CD4-positive, alpha-beta T cell (primary cell): ENCODE measurements at regions not wholly inside any gene's neighbourhood (a gene's known extent, or its start where the extent isn't known, plus 50 kb on each side); places are given as distances from the start of the nearest gene placed in this dataset.

Source experiments
- ATAC-seq: fragments of 200-7000 bp; cut with Tn5 transposase; one replicate; pipeline ENCODE4 v1.10.0; 2022; ENCODE audit warnings: mild to moderate bottlenecking; ENCODE audit not compliant: poor library complexity
- CTCF ChIA-PET: fragments of 350-600 bp; sonication (Branson Sonifier 250); formaldehyde crosslinking; loops from one replicate; lab custom pipeline; 2021; ENCODE audit warnings: antibody characterized with exemption, inconsistent platforms; lab: Charles Lee
- POLR2A ChIA-PET: fragments of 350-600 bp; sonication (Branson Sonifier 250); formaldehyde crosslinking; loops from one replicate; lab custom pipeline; 2021; ENCODE audit warnings: antibody characterized with exemption, inconsistent platforms; lab: Charles Lee
- DNase-seq, 14 experiments: peaks; one replicate each; pipeline ENCODE4 v3.0.0-alpha.2; 2013 to 2020; ENCODE audit warnings: mixed read lengths in 2 of 14
- H3K27ac ChIP-seq, 2 donors: one replicate each; pipeline versions ENCODE4 v1.5.1 to v1.7.0; 2013; ENCODE audit warnings: low read length in 2 of 2, low read depth in 1 of 2, mild to moderate bottlenecking in 1 of 2
- H3K27me3 ChIP-seq, 2 experiments: 1 replicate in 1 of 2; 2 replicates in 1 of 2; pipeline versions ENCODE4 v1.6.1 to v1.7.0; 2013; ENCODE audit warnings: low read length in 2 of 2, control low read depth in 1 of 2, mild to moderate bottlenecking in 1 of 2, moderate library complexity in 1 of 2; ENCODE audit not compliant: insufficient read depth in 2 of 2, control insufficient read depth in 1 of 2
- H3K36me3 ChIP-seq: one replicate; pipeline ENCODE4 v1.6.1; 2013; ENCODE audit warnings: low read length, control low read depth; ENCODE audit not compliant: insufficient read depth
- H3K4me1 ChIP-seq: one replicate; pipeline ENCODE4 v1.6.1; 2013; ENCODE audit warnings: low read length, control low read depth; ENCODE audit not compliant: insufficient read depth
- H3K4me3 ChIP-seq: one replicate; pipeline ENCODE4 v1.5.1; 2013; ENCODE audit warnings: mild to moderate bottlenecking, low read length, moderate library complexity
- H3K9me3 ChIP-seq, 2 experiments: 1 replicate in 1 of 2; 2 replicates in 1 of 2; pipeline versions ENCODE4 v1.6.1 to v1.7.0; 2013; ENCODE audit warnings: low read length in 2 of 2, mild to moderate bottlenecking in 2 of 2, control low read depth in 1 of 2, moderate library complexity in 1 of 2; ENCODE audit not compliant: control insufficient read depth in 1 of 2, insufficient read depth in 1 of 2
- H3K27ac Mint-ChIP-seq: one replicate; pipeline ENCODE4 v1.8.0; 2020; ENCODE audit warnings: mixed read lengths
- H3K27me3 Mint-ChIP-seq: one replicate; pipeline ENCODE4 v1.8.0; 2021; ENCODE audit warnings: mixed read lengths
- H3K36me3 Mint-ChIP-seq: one replicate; pipeline ENCODE4 v1.8.0; 2021; ENCODE audit warnings: low read depth, mixed read lengths
- H3K4me1 Mint-ChIP-seq: one replicate; pipeline ENCODE4 v1.8.0; 2021; ENCODE audit warnings: low read depth, mixed read lengths
- H3K4me3 Mint-ChIP-seq: one replicate; pipeline ENCODE4 v1.8.0; 2020; ENCODE audit warnings: mild to moderate bottlenecking, mixed read lengths
- H3K9me3 Mint-ChIP-seq: one replicate; pipeline ENCODE4 v1.8.0; 2020; ENCODE audit warnings: mixed read lengths
- intact Hi-C, 2 experiments: fragments of 100-400 bp; cut with DNase I in 1 of 2; cut with micrococcal nuclease in 1 of 2; formaldehyde crosslinking; loops; one replicate each; pipeline versions ENCODE4 v1.15.1 to v1.9.0; 2023 to 2025; cut with DNase I, micrococcal nuclease
- TF ChIP-seq, protein P1 (sequence below): fragments of 200-600 bp; IDR thresholded peaks from one replicate; pipeline ENCODE4 v1.8.0; 2022; ENCODE audit warnings: antibody characterized with exemption, mild to moderate bottlenecking

- peaks cover 7% of the 10 kb centered on the region for H3K4me1 Mint-ChIP-seq
- no peak overlapping the region for H3K4me3 Mint-ChIP-seq
- H3K4me1 ChIP-seq = peaks cover 6% of the 10 kb centered on the region
- H3K27ac Mint-ChIP-seq = no peak overlapping the region
- no peaks in the 10 kb centered on the region for H3K36me3 Mint-ChIP-seq
- H3K27ac ChIP-seq = no peak overlapping the region
- no peaks in the 10 kb centered on the region for H3K9me3 Mint-ChIP-seq
- intact Hi-C loops = no loop called here
- CTCF ChIA-PET = no interaction called here
- no peaks in the 10 kb centered on the region for H3K36me3 ChIP-seq
- no peaks in the 10 kb centered on the region for H3K9me3 ChIP-seq
- H3K27me3 ChIP-seq = peaks cover 32 to 35% of the 10 kb centered on the region in 2 experiments
- H3K27me3 Mint-ChIP-seq = peaks cover 72% of the 10 kb centered on the region
- H3K4me3 ChIP-seq = no peak overlapping the region
- ATAC-seq (no peak), DNase-seq (no peak)
- POLR2A ChIA-PET = no interaction called here
- TF ChIP-seq, protein P1, sequence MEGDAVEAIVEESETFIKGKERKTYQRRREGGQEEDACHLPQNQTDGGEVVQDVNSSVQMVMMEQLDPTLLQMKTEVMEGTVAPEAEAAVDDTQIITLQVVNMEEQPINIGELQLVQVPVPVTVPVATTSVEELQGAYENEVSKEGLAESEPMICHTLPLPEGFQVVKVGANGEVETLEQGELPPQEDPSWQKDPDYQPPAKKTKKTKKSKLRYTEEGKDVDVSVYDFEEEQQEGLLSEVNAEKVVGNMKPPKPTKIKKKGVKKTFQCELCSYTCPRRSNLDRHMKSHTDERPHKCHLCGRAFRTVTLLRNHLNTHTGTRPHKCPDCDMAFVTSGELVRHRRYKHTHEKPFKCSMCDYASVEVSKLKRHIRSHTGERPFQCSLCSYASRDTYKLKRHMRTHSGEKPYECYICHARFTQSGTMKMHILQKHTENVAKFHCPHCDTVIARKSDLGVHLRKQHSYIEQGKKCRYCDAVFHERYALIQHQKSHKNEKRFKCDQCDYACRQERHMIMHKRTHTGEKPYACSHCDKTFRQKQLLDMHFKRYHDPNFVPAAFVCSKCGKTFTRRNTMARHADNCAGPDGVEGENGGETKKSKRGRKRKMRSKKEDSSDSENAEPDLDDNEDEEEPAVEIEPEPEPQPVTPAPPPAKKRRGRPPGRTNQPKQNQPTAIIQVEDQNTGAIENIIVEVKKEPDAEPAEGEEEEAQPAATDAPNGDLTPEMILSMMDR = no peak
Observed at GRCh38 chr13:110799246-110800236, 86.0 kb downstream of the ING1 start.

GRCh38 chr13:110801044-110801443 lies 87.5 kb downstream of the ING1 start:
- TF ChIP-seq, protein P1 = no peak
- Histone ChIP-seq H3K9me3 (no peaks in the 10 kb centered on the region), H3K36me3 (no peaks in the 10 kb centered on the region), H3K27ac (no peak overlapping the region), H3K4me1 (peaks cover 6% of the 10 kb centered on the region), H3K27me3 (peaks cover 38 to 43% of the 10 kb centered on the region in 2 experiments), H3K4me3 (no peak overlapping the region)
- DNase-seq (peak in 2 of 14 experiments; percentile 21 to 39), ATAC-seq (no peak)
- no peak overlapping the region for H3K4me3 Mint-ChIP-seq
- H3K36me3 Mint-ChIP-seq = no peaks in the 10 kb centered on the region
- no peak overlapping the region for H3K27ac Mint-ChIP-seq
- intact Hi-C loops = no loop called here
- H3K9me3 Mint-ChIP-seq = no peaks in the 10 kb centered on the region
- CTCF ChIA-PET = interaction anchor here (1.0 kb wide), 1 partner anchor 118 kb away, joined by 5 read pairs; no protein-coding TSS in a partner anchor
- POLR2A ChIA-PET = no interaction called here
- peaks cover 82% of the 10 kb centered on the region for H3K27me3 Mint-ChIP-seq
- H3K4me1 Mint-ChIP-seq = peaks cover 7% of the 10 kb centered on the region

GRCh38 chr13:110802260-110802659 lies 88.8 kb downstream of the ING1 start:
- Histone ChIP-seq H3K9me3 (no peaks in the 10 kb centered on the region), H3K27ac (no peak overlapping the region), H3K4me3 (no peak overlapping the region), H3K36me3 (no peaks in the 10 kb centered on the region), H3K27me3 (peaks cover 34 to 48% of the 10 kb centered on the region in 2 experiments), H3K4me1 (peaks cover 6% of the 10 kb centered on the region)
- Mint-ChIP-seq H3K9me3 (no peaks in the 10 kb centered on the region), H3K27ac (no peak overlapping the region), H3K27me3 (peaks cover 82% of the 10 kb centered on the region), H3K4me1 (peaks cover 7% of the 10 kb centered on the region), H3K36me3 (no peaks in the 10 kb centered on the region), H3K4me3 (no peak overlapping the region)
- TF ChIP-seq, protein P1 = no peak
- intact Hi-C loops = no loop called here
- DNase-seq (no peak), ATAC-seq (no peak)
- CTCF ChIA-PET = interaction anchor here (1.0 kb wide), 1 partner anchor 119 kb away, joined by 5 read pairs; no protein-coding TSS in a partner anchor
- POLR2A ChIA-PET = no interaction called here
